Gastroesophageal sphincter (tissue), 3 donors: ENCODE measurements at regions not wholly inside any gene's neighbourhood (a gene's known extent, or its start where the extent isn't known, plus 50 kb on each side); places are given as distances from the start of the nearest gene placed in this dataset.

Experiments used
- CTCF ChIP-seq, 4 experiments: fragments of 200-600 bp in 2 of 4; fragments of 450-650 bp in 2 of 4; sonication (generic) in 1 of 4; IDR thresholded peaks; one replicate each; pipeline ENCODE4 v1.5.1; 2017 to 2019; ENCODE audit warnings: antibody characterized with exemption in 4 of 4, mild to moderate bottlenecking in 2 of 4, moderate library complexity in 2 of 4
- EP300 ChIP-seq: sonication (generic); formaldehyde crosslinking; IDR thresholded peaks from one replicate; pipeline ENCODE4 v1.6.1; 2017; ENCODE audit warnings: antibody characterized with exemption, mild to moderate bottlenecking
- POLR2A ChIP-seq, 2 donors: fragments of 450-650 bp; IDR thresholded peaks; one replicate each; pipeline ENCODE4 v1.6.1; 2017; ENCODE audit warnings: antibody characterized with exemption in 2 of 2, mild to moderate bottlenecking in 2 of 2, moderate library complexity in 1 of 2
- POLR2AphosphoS5 ChIP-seq: sonication (generic); formaldehyde crosslinking; IDR thresholded peaks from one replicate; pipeline ENCODE4 v1.6.1; 2017; ENCODE audit warnings: antibody characterized with exemption

GRCh38 chr2:12965540-12966269, 249.0 kb downstream of the TRIB2 start:
- no peak for TF ChIP-seq CTCF (IDR thresholded peaks at IDR 0.05)
- no peak for TF ChIP-seq EP300
- TF ChIP-seq POLR2A (IDR thresholded peaks at IDR 0.05) = no peak
- no peak for TF ChIP-seq POLR2AphosphoS5
